CD4-positive, CD25-positive, alpha-beta regulatory T cell (primary cell): ENCODE measurements at regions not wholly inside any gene's neighbourhood (a gene's known extent, or its start where the extent isn't known, plus 50 kb on each side); places are given as distances from the start of the nearest gene placed in this dataset.

Experiments
- ATAC-seq, 2 donors: fragments of 150-1000 bp; cut with Tn5 transposase; one replicate each; pipeline ENCODE4 v1.10.0; 2021; ENCODE audit warnings: low read depth in 2 of 2, moderate number of reproducible peaks in 2 of 2, moderate library complexity in 1 of 2
- DNase-seq, 3 donors: peaks; one replicate each; pipeline versions ENCODE4 v3.0.0 to v3.0.0-alpha.2; 2012 to 2022; ENCODE audit warnings: mixed read lengths in 1 of 3
- H3K27ac ChIP-seq: one replicate; pipeline ENCODE4 v1.7.0; 2013; ENCODE audit warnings: mild to moderate bottlenecking, low read length; ENCODE audit not compliant: insufficient read depth, poor library complexity, severe bottlenecking
- H3K27me3 ChIP-seq: one replicate; pipeline ENCODE4 v1.7.0; 2013; ENCODE audit warnings: low read length; ENCODE audit not compliant: control insufficient read depth, insufficient read depth
- H3K36me3 ChIP-seq: one replicate; pipeline ENCODE4 v1.7.0; 2013; ENCODE audit warnings: mild to moderate bottlenecking, low read length, moderate library complexity; ENCODE audit not compliant: control insufficient read depth, insufficient read depth
- H3K4me1 ChIP-seq: 2 replicates; pipeline ENCODE4 v1.7.0; 2013; ENCODE audit warnings: mild to moderate bottlenecking, low read length; ENCODE audit not compliant: insufficient read depth, control insufficient read depth, poor library complexity, severe bottlenecking
- H3K4me3 ChIP-seq: one replicate; pipeline ENCODE4 v1.7.0; 2013; ENCODE audit warnings: low read depth, mild to moderate bottlenecking, low read length, moderate library complexity
- H3K9me3 ChIP-seq, 2 experiments: 1 replicate in 1 of 2; 2 replicates in 1 of 2; pipeline ENCODE4 v1.7.0; 2013; ENCODE audit warnings: low read length in 2 of 2, mild to moderate bottlenecking in 1 of 2, moderate library complexity in 1 of 2; ENCODE audit not compliant: control insufficient read depth in 2 of 2
- H3K27ac Mint-ChIP-seq, 3 donors: one replicate each; pipeline ENCODE4 v1.8.0; 2020 to 2022; ENCODE audit warnings: mild to moderate bottlenecking in 3 of 3, mixed read lengths in 3 of 3, moderate library complexity in 2 of 3
- H3K27me3 Mint-ChIP-seq: one replicate; pipeline ENCODE4 v1.8.0; 2022; ENCODE audit warnings: mild to moderate bottlenecking, mixed read lengths
- H3K36me3 Mint-ChIP-seq: one replicate; pipeline ENCODE4 v1.8.0; 2020; ENCODE audit warnings: mixed read lengths
- H3K4me1 Mint-ChIP-seq, 4 donors: one replicate each; pipeline ENCODE4 v1.8.0; 2020 to 2022; ENCODE audit warnings: mixed read lengths in 4 of 4, mild to moderate bottlenecking in 1 of 4
- H3K4me3 Mint-ChIP-seq, 4 donors: one replicate each; pipeline ENCODE4 v1.8.0; 2020 to 2022; ENCODE audit warnings: mild to moderate bottlenecking in 4 of 4, mixed read lengths in 4 of 4, moderate library complexity in 3 of 4
- H3K9me3 Mint-ChIP-seq, 7 donors: one replicate each; pipeline ENCODE4 v1.8.0; 2020 to 2022; ENCODE audit warnings: mixed read lengths in 7 of 7, mild to moderate bottlenecking in 3 of 7, moderate library complexity in 2 of 7

GRCh38 chr3:194049394-194049793 lies 86.6 kb upstream of the HES1 start:
- H3K4me1 ChIP-seq: no peaks in the 10 kb centered on the region
- Mint-ChIP-seq H3K27ac (no peak overlapping the region), H3K36me3 (no peaks in the 10 kb centered on the region), H3K4me3 (no peak overlapping the region), H3K9me3 (peaks cover under 1 to 20% (median 7%) of the 10 kb centered on the region in 7 donors), H3K27me3 (peaks cover 21% of the 10 kb centered on the region), H3K4me1 (peaks cover 0 to 2% (median 0%) of the 10 kb centered on the region in 4 donors)
- peaks cover 11% of the 10 kb centered on the region for H3K27me3 ChIP-seq
- H3K36me3 ChIP-seq: no peaks in the 10 kb centered on the region
- H3K4me3 ChIP-seq: no peak overlapping the region
- no peak for DNase-seq
- no peak for ATAC-seq
- peaks cover 16 to 19% of the 10 kb centered on the region in 2 experiments for H3K9me3 ChIP-seq
- H3K27ac ChIP-seq: no peak overlapping the region

- Mint-ChIP-seq H3K4me1 (peaks cover 0 to 2% (median 0%) of the 10 kb centered on the region in 4 donors), H3K9me3 (peaks cover 2 to 20% (median 6%) of the 10 kb centered on the region in 7 donors), H3K4me3 (no peak overlapping the region), H3K27ac (no peak overlapping the region), H3K36me3 (no peaks in the 10 kb centered on the region), H3K27me3 (peaks cover 26% of the 10 kb centered on the region)
- Histone ChIP-seq H3K9me3 (peaks cover 16 to 19% of the 10 kb centered on the region in 2 experiments), H3K4me3 (no peak overlapping the region), H3K4me1 (no peaks in the 10 kb centered on the region), H3K36me3 (no peaks in the 10 kb centered on the region), H3K27ac (no peak overlapping the region), H3K27me3 (peaks cover 11% of the 10 kb centered on the region)
- ATAC-seq: no peak
- DNase-seq: no peak
Observed at GRCh38 chr3:194050782-194051320, 85.1 kb upstream of the HES1 start.

- H3K4me3 ChIP-seq: no peak overlapping the region
- Mint-ChIP-seq H3K4me1 (peaks cover 0 to 3% (median 1%) of the 10 kb centered on the region in 4 donors), H3K9me3 (peaks cover 2 to 20% (median 6%) of the 10 kb centered on the region in 7 donors), H3K27ac (no peak overlapping the region), H3K4me3 (no peak overlapping the region), H3K36me3 (no peaks in the 10 kb centered on the region), H3K27me3 (peaks cover 27% of the 10 kb centered on the region)
- ATAC-seq: no peak
- H3K9me3 ChIP-seq: peaks cover 16 to 19% of the 10 kb centered on the region in 2 experiments
- H3K27me3 ChIP-seq: peaks cover 11% of the 10 kb centered on the region
- no peak overlapping the region for H3K27ac ChIP-seq
- no peaks in the 10 kb centered on the region for H3K4me1 ChIP-seq
- H3K36me3 ChIP-seq: no peaks in the 10 kb centered on the region
- DNase-seq: peak in 1 of 3 donors; percentile 31
Observed at GRCh38 chr3:194051366-194052149, 84.4 kb upstream of the HES1 start.

DNA sequence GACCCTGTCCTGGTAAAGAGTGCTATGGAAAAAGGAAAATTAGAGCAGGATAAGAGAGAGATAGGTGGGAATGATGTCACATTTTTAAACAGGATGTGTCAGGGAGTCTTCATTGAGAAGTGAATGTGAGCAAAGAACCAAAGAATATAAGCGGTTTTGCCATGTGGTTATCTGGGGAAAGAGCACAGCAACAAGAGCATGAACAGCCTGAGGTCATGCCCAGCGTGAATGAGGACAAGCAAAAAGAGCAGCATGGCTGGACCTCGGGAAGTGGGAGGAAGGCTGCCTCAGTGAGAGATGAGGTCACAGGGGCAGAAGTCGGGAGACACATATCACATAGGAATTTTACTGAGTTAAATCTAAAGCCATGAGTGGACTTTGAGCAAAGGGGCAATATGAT lies 82.8 kb upstream of the HES1 start:
- Mint-ChIP-seq H3K9me3 (peaks cover 2 to 20% (median 6%) of the 10 kb centered on the region in 7 donors), H3K4me1 (peaks cover 4 to 7% (median 5%) of the 10 kb centered on the region in 4 donors), H3K36me3 (no peaks in the 10 kb centered on the region), H3K4me3 (no peak overlapping the region), H3K27ac (no peak overlapping the region), H3K27me3 (peaks cover 31% of the 10 kb centered on the region)
- H3K4me1 ChIP-seq: no peaks in the 10 kb centered on the region
- ATAC-seq (no peak), DNase-seq (no peak)
- no peaks in the 10 kb centered on the region for H3K36me3 ChIP-seq
- H3K27me3 ChIP-seq: peaks cover 11% of the 10 kb centered on the region
- H3K9me3 ChIP-seq: peaks cover 16 to 19% of the 10 kb centered on the region in 2 experiments
- H3K27ac ChIP-seq: no peak overlapping the region
- no peak overlapping the region for H3K4me3 ChIP-seq

DNA sequence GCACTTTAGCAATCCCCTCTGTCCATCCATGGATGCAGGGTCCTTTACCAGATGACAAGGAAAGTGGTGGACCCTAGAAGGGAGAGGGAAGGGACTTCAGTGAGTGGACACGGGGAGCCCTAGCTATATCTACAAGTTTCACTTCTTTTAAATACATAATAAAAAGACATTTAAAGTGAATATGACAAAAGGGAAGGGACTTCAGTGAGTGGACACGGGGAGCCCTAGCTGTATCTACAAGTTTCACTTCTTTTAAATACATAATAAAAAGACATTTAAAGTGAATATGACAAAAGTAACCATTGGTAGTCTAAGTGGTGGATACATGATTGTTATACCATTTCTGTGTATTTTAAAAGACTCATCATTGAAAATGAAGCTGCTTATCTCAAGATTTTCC lies 81.9 kb upstream of the HES1 start:
- peaks cover 11% of the 10 kb centered on the region for H3K27me3 ChIP-seq
- Mint-ChIP-seq H3K27ac (no peak overlapping the region), H3K4me3 (no peak overlapping the region), H3K27me3 (peaks cover 29% of the 10 kb centered on the region), H3K4me1 (peaks cover 4 to 8% (median 6%) of the 10 kb centered on the region in 4 donors), H3K9me3 (peaks cover 2 to 20% (median 6%) of the 10 kb centered on the region in 7 donors), H3K36me3 (no peaks in the 10 kb centered on the region)
- no peak overlapping the region for H3K27ac ChIP-seq
- H3K9me3 ChIP-seq: peaks cover 16 to 19% of the 10 kb centered on the region in 2 experiments
- ATAC-seq (no peak), DNase-seq (no peak)
- H3K4me1 ChIP-seq: no peaks in the 10 kb centered on the region
- no peaks in the 10 kb centered on the region for H3K36me3 ChIP-seq
- H3K4me3 ChIP-seq: no peak overlapping the region

DNA sequence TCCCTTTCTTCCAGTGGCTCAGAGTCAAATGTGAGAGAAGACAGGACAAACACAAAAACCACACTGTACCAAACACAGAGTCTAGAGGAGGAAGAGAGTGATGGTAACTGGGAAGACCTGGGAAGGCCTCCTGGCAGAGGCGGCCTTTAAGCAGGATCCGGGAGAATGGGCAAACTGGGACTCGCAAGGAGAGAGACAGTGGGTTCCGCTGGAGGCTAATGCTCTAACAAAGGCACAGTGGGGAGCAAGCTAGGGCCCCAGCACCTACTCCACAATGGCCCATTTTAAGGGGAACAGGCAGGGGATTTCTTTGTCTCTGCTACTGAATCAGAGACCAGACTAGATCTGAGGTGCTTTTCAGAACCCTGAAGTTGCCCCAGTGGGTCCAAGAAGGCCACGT lies 81.4 kb upstream of the HES1 start:
- Mint-ChIP-seq H3K27me3 (peaks cover 26% of the 10 kb centered on the region), H3K9me3 (peaks cover 2 to 20% (median 6%) of the 10 kb centered on the region in 7 donors), H3K27ac (no peak overlapping the region), H3K4me3 (no peak overlapping the region), H3K36me3 (no peaks in the 10 kb centered on the region), H3K4me1 (peaks cover 4 to 8% (median 6%) of the 10 kb centered on the region in 4 donors)
- ATAC-seq (no peak), DNase-seq (no peak)
- no peaks in the 10 kb centered on the region for H3K4me1 ChIP-seq
- H3K27me3 ChIP-seq: peaks cover 11% of the 10 kb centered on the region
- no peak overlapping the region for H3K27ac ChIP-seq
- no peaks in the 10 kb centered on the region for H3K36me3 ChIP-seq
- no peak overlapping the region for H3K4me3 ChIP-seq
- H3K9me3 ChIP-seq: peaks cover 16 to 19% of the 10 kb centered on the region in 2 experiments

DNA sequence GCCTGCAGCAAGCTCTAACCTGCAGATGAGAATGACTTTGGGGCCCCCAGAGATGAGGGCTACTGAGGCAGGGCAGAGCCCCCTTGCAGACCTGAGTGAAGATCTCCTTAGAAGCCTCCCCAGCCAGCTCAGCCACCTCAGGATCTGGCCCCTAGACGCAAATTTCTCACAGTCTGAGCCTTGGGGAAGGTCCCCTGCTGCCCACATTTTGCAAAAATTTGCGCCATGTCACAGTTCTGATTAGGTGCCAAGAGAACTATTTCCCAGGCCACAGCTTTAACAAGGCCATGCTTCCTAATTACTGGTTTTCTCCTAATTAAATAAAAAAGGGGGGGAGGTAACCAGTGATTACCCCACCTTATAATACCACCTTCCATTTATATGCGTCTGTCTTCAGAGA lies 81.0 kb upstream of the HES1 start:
- DNase-seq: no peak

More for the DNA sequence above, 81.0 kb upstream of the HES1 start:
- no peaks in the 10 kb centered on the region for H3K36me3 Mint-ChIP-seq
- ATAC-seq: no peak
- H3K4me1 Mint-ChIP-seq: peaks cover 4 to 8% (median 6%) of the 10 kb centered on the region in 4 donors
- no peak overlapping the region for H3K27ac Mint-ChIP-seq
- H3K9me3 ChIP-seq: peaks cover 16 to 19% of the 10 kb centered on the region in 2 experiments
- peaks cover 11% of the 10 kb centered on the region for H3K27me3 ChIP-seq
- H3K27me3 Mint-ChIP-seq: peaks cover 26% of the 10 kb centered on the region
- no peaks in the 10 kb centered on the region for H3K4me1 ChIP-seq
- H3K4me3 Mint-ChIP-seq: no peak overlapping the region
- no peak overlapping the region for H3K4me3 ChIP-seq
- H3K9me3 Mint-ChIP-seq: peaks cover 2 to 20% (median 6%) of the 10 kb centered on the region in 7 donors
- no peaks in the 10 kb centered on the region for H3K36me3 ChIP-seq
- no peak overlapping the region for H3K27ac ChIP-seq
